Fibroblast of lung (primary cell): ENCODE measurements at regions not wholly inside any gene's neighbourhood (a gene's known extent, or its start where the extent isn't known, plus 50 kb on each side); places are given as distances from the start of the nearest gene placed in this dataset.

Experiments
- DNase-seq, 2 donors: peaks; one replicate each; pipeline versions ENCODE4 v3.0.0 to v3.0.0-alpha.2; 2010; ENCODE audit warnings: low read depth in 2 of 2
- H2AFZ ChIP-seq: 2 replicates; pipeline ENCODE4 v1.5.1; 2012; ENCODE audit warnings: low read length, control low read depth, inconsistent platforms
- H3K27ac ChIP-seq: 2 replicates; pipeline ENCODE4 v1.5.1; 2011; ENCODE audit warnings: low read length, control low read depth; ENCODE audit not compliant: insufficient read depth
- H3K27me3 ChIP-seq: 2 replicates; pipeline ENCODE4 v1.5.1; 2011; ENCODE audit warnings: mild to moderate bottlenecking, low read length; ENCODE audit not compliant: control insufficient read depth, insufficient read depth
- H3K36me3 ChIP-seq: 2 replicates; pipeline ENCODE4 v1.5.1; 2011; ENCODE audit warnings: low read length; ENCODE audit not compliant: control insufficient read depth, insufficient read depth
- H3K4me1 ChIP-seq: 2 replicates; pipeline ENCODE4 v1.5.1; 2011; ENCODE audit warnings: low read length; ENCODE audit not compliant: control insufficient read depth, insufficient read depth; ENCODE audit errors: extremely low read depth
- H3K4me2 ChIP-seq: 2 replicates; pipeline ENCODE4 v1.5.1; 2011; ENCODE audit warnings: low read length, control low read depth; ENCODE audit not compliant: insufficient read depth; ENCODE audit errors: extremely low read depth
- H3K4me3 ChIP-seq, 4 experiments: fragments of 200-600 bp in 1 of 4; sonication (generic) in 1 of 4; replicated peaks in 1 of 4; 2 replicates each; pipeline ENCODE4 v1.5.1; 2011 to 2016; ENCODE audit warnings: low read length in 4 of 4, low read depth in 3 of 4, mild to moderate bottlenecking in 3 of 4, control low read depth in 2 of 4, inconsistent platforms in 1 of 4, mixed read lengths in 1 of 4; ENCODE audit not compliant: insufficient read depth in 1 of 4; ENCODE audit errors: control extremely low read depth in 1 of 4
- H3K79me2 ChIP-seq: 2 replicates; pipeline ENCODE4 v1.5.1; 2012; ENCODE audit warnings: mild to moderate bottlenecking, low read length, inconsistent platforms; ENCODE audit not compliant: control insufficient read depth, insufficient read depth
- H3K9ac ChIP-seq: 2 replicates; pipeline ENCODE4 v1.5.1; 2011; ENCODE audit warnings: mild to moderate bottlenecking, low read length, control low read depth; ENCODE audit not compliant: insufficient read depth
- H3K9me3 ChIP-seq: 2 replicates; pipeline ENCODE4 v1.5.1; 2012; ENCODE audit warnings: low read depth, low read length; ENCODE audit not compliant: control insufficient read depth, insufficient read depth
- H4K20me1 ChIP-seq: 2 replicates; pipeline ENCODE4 v1.5.1; 2011; ENCODE audit warnings: low read length; ENCODE audit not compliant: control insufficient read depth, insufficient read depth; ENCODE audit errors: extremely low read depth
- CTCF ChIP-seq, 2 donors: IDR thresholded peaks in 1 of 2; conservative IDR thresholded peaks in 1 of 2; 1 replicate in 1 of 2; 2 replicates in 1 of 2; pipeline ENCODE4 v1.5.1; 2011 to 2012; ENCODE audit warnings: low read length in 2 of 2, control low read depth in 1 of 2, inconsistent platforms in 1 of 2, low read depth in 1 of 2, mild to moderate bottlenecking in 1 of 2
- EZH2 ChIP-seq: IDR thresholded peaks from 2 replicates; pipeline ENCODE4 v1.5.1; 2012; ENCODE audit warnings: low read length, control low read depth, mild to moderate bottlenecking; ENCODE audit errors: missing control alignments

- H3K4me3 ChIP-seq = no peak overlapping the region
- H2AFZ ChIP-seq = no peak overlapping the region
- no peaks in the 10 kb centered on the region for H3K36me3 ChIP-seq
- no peaks in the 10 kb centered on the region for H3K27me3 ChIP-seq
- H3K79me2 ChIP-seq = no peaks in the 10 kb centered on the region
- H3K4me1 ChIP-seq = no peaks in the 10 kb centered on the region
- no peaks in the 10 kb centered on the region for H4K20me1 ChIP-seq
- no peak overlapping the region for H3K27ac ChIP-seq
- no peak overlapping the region for H3K9ac ChIP-seq
- TF ChIP-seq CTCF (conservative IDR thresholded peaks at IDR 0.05 in 1 of 2, IDR thresholded peaks at IDR 0.05 in 1 of 2; ENCODE audit: low read depth in 1 of 2, low read length in 2 of 2) (no peak), EZH2 (no peak)
- H3K9me3 ChIP-seq = no peaks in the 10 kb centered on the region
- no peak overlapping the region for H3K4me2 ChIP-seq
- peak in 1 of 2 donors; percentile 91 for DNase-seq
Measured at GRCh38 chr4:180913750-180914149, 1329.5 kb upstream of the TENM3 start.

- Histone ChIP-seq H3K79me2 (no peaks in the 10 kb centered on the region), H3K27ac (peak overlapping the region; percentile 44), H3K4me3 (no peak overlapping the region), H3K9ac (no peak overlapping the region), H4K20me1 (no peaks in the 10 kb centered on the region), H3K9me3 (no peaks in the 10 kb centered on the region), H2AFZ (no peak overlapping the region), H3K27me3 (no peaks in the 10 kb centered on the region), H3K36me3 (no peaks in the 10 kb centered on the region), H3K4me1 (no peaks in the 10 kb centered on the region), H3K4me2 (no peak overlapping the region)
- no peak for TF ChIP-seq CTCF (conservative IDR thresholded peaks at IDR 0.05 in 1 of 2, IDR thresholded peaks at IDR 0.05 in 1 of 2; ENCODE audit: low read depth in 1 of 2, low read length in 2 of 2)
- no peak for TF ChIP-seq EZH2
- peak; percentile 85 to 90 for DNase-seq
Measured at GRCh38 chr4:180923486-180923885, 1319.7 kb upstream of the TENM3 start.

GRCh38 chr4:180925805-180926204 is 1317.4 kb upstream of the TENM3 start:
- TF ChIP-seq EZH2 = no peak
- Histone ChIP-seq H3K36me3 (no peaks in the 10 kb centered on the region), H3K4me3 (no peak overlapping the region), H2AFZ (no peak overlapping the region), H3K4me2 (no peak overlapping the region), H3K27me3 (no peaks in the 10 kb centered on the region), H3K27ac (no peak overlapping the region), H3K79me2 (no peaks in the 10 kb centered on the region), H3K4me1 (no peaks in the 10 kb centered on the region), H3K9ac (no peak overlapping the region), H3K9me3 (no peaks in the 10 kb centered on the region), H4K20me1 (no peaks in the 10 kb centered on the region)
- DNase-seq = peak; percentile 26 to 59
